ENCODE measurements at regions not wholly inside any gene's neighbourhood (a gene's known extent, or its start where the extent isn't known, plus 50 kb on each side); places are given as distances from the start of the nearest gene placed in this dataset.

GRCh38 chr6:5946181-5946580 lies 60.5 kb downstream of the NRN1 start:
- Mint-ChIP-seq H3K4me1 (no peaks in the 10 kb centered on the region), H3K36me3 (peaks cover 7% of the 10 kb centered on the region), H3K27me3 (ENCODE audit: low read depth) (peaks cover 9% of the 10 kb centered on the region), H3K27ac (no peak overlapping the region), H3K4me3 (no peak overlapping the region), H3K9me3 (peaks cover 36% of the 10 kb centered on the region)
- CTCF ChIA-PET = interaction anchor here (0.6 to 1.0 kb wide), 3 partner anchors 14 to 1485 kb away, joined by 3 to 8 read pairs (median 5); no protein-coding TSS in a partner anchor
- ATAC-seq (no peak), DNase-seq (ENCODE audit: low spot score) (no peak)
- POLR2A ChIA-PET = no interaction called here
- TF ChIP-seq TCF7 (CRISPR knock-in tag; IDR thresholded peaks at IDR 0.05; ENCODE audit: low read depth) (no peak), E2F4 (CRISPR knock-in tag; IDR thresholded peaks at IDR 0.05; ENCODE audit: borderline replicate concordance, low read depth) (no peak), NR1H2 (CRISPR knock-in tag; IDR thresholded peaks at IDR 0.05) (no peak)
- TF ChIP-seq, protein P1, sequence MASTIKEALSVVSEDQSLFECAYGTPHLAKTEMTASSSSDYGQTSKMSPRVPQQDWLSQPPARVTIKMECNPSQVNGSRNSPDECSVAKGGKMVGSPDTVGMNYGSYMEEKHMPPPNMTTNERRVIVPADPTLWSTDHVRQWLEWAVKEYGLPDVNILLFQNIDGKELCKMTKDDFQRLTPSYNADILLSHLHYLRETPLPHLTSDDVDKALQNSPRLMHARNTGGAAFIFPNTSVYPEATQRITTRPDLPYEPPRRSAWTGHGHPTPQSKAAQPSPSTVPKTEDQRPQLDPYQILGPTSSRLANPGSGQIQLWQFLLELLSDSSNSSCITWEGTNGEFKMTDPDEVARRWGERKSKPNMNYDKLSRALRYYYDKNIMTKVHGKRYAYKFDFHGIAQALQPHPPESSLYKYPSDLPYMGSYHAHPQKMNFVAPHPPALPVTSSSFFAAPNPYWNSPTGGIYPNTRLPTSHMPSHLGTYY (CRISPR knock-in tag; IDR thresholded peaks at IDR 0.05) = no peak

DNA sequence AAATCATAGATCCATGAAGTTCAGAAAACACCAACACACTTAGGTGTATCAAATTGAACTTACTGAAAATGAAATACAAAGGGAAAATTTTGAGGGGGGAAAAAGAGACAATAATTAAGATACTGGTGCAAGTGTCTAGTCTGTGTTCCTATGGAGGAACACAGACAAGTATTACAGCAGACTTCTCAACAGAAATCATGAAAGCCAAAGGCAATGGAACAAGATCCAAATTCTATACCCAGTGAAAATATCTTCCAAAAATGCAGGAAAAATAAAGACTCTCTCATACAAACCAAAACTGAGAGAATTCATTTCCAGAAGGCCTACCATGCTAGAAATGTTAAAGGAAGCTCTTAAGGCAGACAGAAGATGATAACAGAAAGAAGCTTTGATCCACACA lies 63.1 kb downstream of the NRN1 start:
- Mint-ChIP-seq H3K4me3 (no peak overlapping the region), H3K36me3 (peaks cover 7% of the 10 kb centered on the region), H3K27ac (no peak overlapping the region), H3K27me3 (ENCODE audit: low read depth) (peaks cover 10% of the 10 kb centered on the region), H3K4me1 (no peaks in the 10 kb centered on the region), H3K9me3 (peaks cover 39% of the 10 kb centered on the region)
- ATAC-seq (no peak), DNase-seq (ENCODE audit: low spot score) (no peak)
- ChIA-PET CTCF (no interaction called here), POLR2A (no interaction called here)
- TF ChIP-seq, protein P2, sequence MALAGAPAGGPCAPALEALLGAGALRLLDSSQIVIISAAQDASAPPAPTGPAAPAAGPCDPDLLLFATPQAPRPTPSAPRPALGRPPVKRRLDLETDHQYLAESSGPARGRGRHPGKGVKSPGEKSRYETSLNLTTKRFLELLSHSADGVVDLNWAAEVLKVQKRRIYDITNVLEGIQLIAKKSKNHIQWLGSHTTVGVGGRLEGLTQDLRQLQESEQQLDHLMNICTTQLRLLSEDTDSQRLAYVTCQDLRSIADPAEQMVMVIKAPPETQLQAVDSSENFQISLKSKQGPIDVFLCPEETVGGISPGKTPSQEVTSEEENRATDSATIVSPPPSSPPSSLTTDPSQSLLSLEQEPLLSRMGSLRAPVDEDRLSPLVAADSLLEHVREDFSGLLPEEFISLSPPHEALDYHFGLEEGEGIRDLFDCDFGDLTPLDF (CRISPR knock-in tag; IDR thresholded peaks at IDR 0.05) = no peak
- TF ChIP-seq ZNF232 (CRISPR knock-in tag; IDR thresholded peaks at IDR 0.05) = no peak
- no peak for TF ChIP-seq NR3C1 (CRISPR knock-in tag; conservative IDR thresholded peaks at IDR 0.05; ENCODE audit: low read depth)
- TF ChIP-seq ZNF317 (CRISPR knock-in tag; IDR thresholded peaks at IDR 0.05; ENCODE audit: borderline replicate concordance, low read depth) = peak; percentile 89

- CTCF ChIA-PET = no interaction called here
- peaks cover 7% of the 10 kb centered on the region for H3K36me3 Mint-ChIP-seq
Observed at GRCh38 chr6:5942591-5942990, 64.1 kb downstream of the NRN1 start.

More at GRCh38 chr6:5942591-5942990, 64.1 kb downstream of the NRN1 start:
- ATAC-seq = no peak
- POLR2A ChIA-PET = no interaction called here
- Mint-ChIP-seq H3K4me3 (no peak overlapping the region), H3K4me1 (no peaks in the 10 kb centered on the region), H3K9me3 (peaks cover 39% of the 10 kb centered on the region), H3K27me3 (ENCODE audit: low read depth) (peaks cover 10% of the 10 kb centered on the region; the same call in 1 of the 2 replicates), H3K27ac (no peak overlapping the region)
- TF ChIP-seq ZNF219 (CRISPR knock-in tag; IDR thresholded peaks at IDR 0.05; ENCODE audit: borderline replicate concordance) (no peak), ZNF121 (CRISPR knock-in tag; IDR thresholded peaks at IDR 0.05) (no peak), SP1 (CRISPR knock-in tag; conservative IDR thresholded peaks at IDR 0.05) (no peak), KAT7 (CRISPR knock-in tag; IDR thresholded peaks at IDR 0.05; ENCODE audit: borderline replicate concordance) (no peak), ETV6 (CRISPR knock-in tag; IDR thresholded peaks at IDR 0.05) (no peak), PRRX2 (CRISPR knock-in tag; IDR thresholded peaks at IDR 0.05) (no peak), IRF1 (CRISPR knock-in tag; IDR thresholded peaks at IDR 0.05) (no peak), CREM (CRISPR knock-in tag; IDR thresholded peaks at IDR 0.05) (no peak)
- TF ChIP-seq, protein P1 (CRISPR knock-in tag; IDR thresholded peaks at IDR 0.05) = no peak
- no peak for DNase-seq (ENCODE audit: low spot score)

Data from WTC11 (cell line).